ENCODE measurements at regions not wholly inside any gene's neighbourhood (a gene's known extent, or its start where the extent isn't known, plus 50 kb on each side); places are given as distances from the start of the nearest gene placed in this dataset.

DNA sequence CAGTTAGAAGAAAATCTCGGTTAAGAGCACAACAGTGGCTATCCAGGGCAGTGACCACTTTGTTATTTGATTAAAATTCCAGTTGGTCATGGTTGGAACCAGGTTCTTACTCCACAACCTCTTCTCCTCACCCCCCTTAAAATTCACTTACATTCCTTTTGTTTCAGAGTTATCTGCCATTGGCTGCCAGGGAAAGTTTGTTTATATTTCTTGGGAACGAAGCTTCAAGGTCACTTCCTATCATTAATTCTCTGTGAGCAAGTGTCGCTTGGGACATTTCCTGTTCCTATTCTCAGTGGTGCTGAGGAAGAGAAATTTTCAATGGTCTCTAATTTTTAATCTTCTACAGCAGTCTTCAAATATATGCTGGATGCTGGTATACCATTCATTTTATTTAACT is 121.1 kb upstream of the COL21A1 start:
- no peaks in the 10 kb centered on the region for H3K27me3 ChIP-seq (ENCODE audit: control insufficient read depth, insufficient read depth, low read length)
- TF ChIP-seq, protein P1, sequence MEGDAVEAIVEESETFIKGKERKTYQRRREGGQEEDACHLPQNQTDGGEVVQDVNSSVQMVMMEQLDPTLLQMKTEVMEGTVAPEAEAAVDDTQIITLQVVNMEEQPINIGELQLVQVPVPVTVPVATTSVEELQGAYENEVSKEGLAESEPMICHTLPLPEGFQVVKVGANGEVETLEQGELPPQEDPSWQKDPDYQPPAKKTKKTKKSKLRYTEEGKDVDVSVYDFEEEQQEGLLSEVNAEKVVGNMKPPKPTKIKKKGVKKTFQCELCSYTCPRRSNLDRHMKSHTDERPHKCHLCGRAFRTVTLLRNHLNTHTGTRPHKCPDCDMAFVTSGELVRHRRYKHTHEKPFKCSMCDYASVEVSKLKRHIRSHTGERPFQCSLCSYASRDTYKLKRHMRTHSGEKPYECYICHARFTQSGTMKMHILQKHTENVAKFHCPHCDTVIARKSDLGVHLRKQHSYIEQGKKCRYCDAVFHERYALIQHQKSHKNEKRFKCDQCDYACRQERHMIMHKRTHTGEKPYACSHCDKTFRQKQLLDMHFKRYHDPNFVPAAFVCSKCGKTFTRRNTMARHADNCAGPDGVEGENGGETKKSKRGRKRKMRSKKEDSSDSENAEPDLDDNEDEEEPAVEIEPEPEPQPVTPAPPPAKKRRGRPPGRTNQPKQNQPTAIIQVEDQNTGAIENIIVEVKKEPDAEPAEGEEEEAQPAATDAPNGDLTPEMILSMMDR (IDR thresholded peaks at IDR 0.05; ENCODE audit: insufficient read depth, low read length, poor library complexity, severe bottlenecking) = no peak
- H3K4me3 ChIP-seq (ENCODE audit: low read depth, low read length) = no peak overlapping the region
- H3K36me3 ChIP-seq (ENCODE audit: control insufficient read depth, insufficient read depth, low read length) = no peaks in the 10 kb centered on the region
- DNase-seq (ENCODE audit: low read depth) = no peak

DNA sequence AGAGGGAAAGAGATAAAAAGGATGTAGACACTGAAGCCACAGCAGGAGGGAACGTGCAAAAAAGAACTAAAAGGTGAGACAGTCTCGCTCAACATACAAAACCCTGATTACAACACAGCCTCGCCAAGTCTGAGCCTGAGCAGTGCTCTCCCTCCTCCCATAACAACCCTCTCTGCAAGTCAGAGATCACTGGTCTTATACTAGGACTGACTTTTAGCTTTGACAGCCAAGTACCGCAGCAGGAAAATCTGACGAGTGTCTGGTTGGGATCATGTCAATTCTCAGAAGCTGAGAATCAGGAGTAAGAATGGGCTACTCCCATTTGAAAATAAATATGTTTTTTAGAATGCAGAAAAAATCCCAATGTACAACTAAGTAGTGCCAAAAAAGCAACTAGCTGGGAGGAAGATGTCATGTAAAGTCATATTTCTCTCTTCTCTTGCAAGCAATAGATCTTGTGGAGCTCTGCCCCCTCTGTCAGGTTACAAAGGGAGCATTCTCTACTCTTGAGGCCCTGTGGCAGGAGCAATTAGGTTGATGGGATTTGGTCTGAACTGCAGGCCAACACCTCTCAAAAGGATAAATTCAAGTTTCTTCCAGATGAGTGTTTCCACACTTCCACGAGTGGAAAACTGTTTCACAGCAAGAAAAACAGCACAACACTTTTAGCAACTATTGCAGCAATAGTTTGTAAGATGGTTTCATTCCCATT is 118.9 kb upstream of the COL21A1 start:
- TF ChIP-seq, protein P1 (IDR thresholded peaks at IDR 0.05; ENCODE audit: insufficient read depth, low read length, poor library complexity, severe bottlenecking) = no peak
- no peak overlapping the region for H3K4me3 ChIP-seq (ENCODE audit: low read depth, low read length)
- no peaks in the 10 kb centered on the region for H3K36me3 ChIP-seq (ENCODE audit: control insufficient read depth, insufficient read depth, low read length)
- no peak for DNase-seq (ENCODE audit: low read depth)
- H3K27me3 ChIP-seq (ENCODE audit: control insufficient read depth, insufficient read depth, low read length) = no peaks in the 10 kb centered on the region

DNA sequence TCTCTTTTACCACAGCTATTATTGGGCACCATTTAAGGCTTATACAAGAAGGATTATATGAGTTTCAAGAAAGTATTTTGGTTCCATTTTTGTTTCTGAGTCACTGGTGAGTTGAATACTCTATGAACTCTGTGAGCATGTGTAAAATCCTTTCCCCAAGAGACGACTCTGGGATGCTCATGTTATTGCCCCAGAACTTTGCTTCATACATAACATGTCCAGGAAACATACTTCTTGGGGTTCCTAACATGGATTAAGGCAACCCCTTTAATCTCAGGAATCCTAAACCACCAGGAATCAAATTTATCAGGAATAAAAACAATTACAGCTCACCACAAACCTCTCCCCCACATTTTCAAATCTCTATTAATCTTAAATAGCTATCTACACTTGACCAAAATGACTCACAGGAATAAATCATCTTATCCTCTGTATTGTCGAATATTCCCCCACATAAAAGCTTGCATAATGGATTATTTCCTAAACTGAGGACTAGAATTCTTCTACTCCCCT is 117.5 kb upstream of the COL21A1 start:
- TF ChIP-seq, protein P1 (IDR thresholded peaks at IDR 0.05; ENCODE audit: insufficient read depth, low read length, poor library complexity, severe bottlenecking) = no peak
- H3K4me3 ChIP-seq (ENCODE audit: low read depth, low read length) = no peak overlapping the region
- H3K27me3 ChIP-seq (ENCODE audit: control insufficient read depth, insufficient read depth, low read length) = no peaks in the 10 kb centered on the region
- no peak for DNase-seq (ENCODE audit: low read depth)
- H3K36me3 ChIP-seq (ENCODE audit: control insufficient read depth, insufficient read depth, low read length) = no peaks in the 10 kb centered on the region

DNA sequence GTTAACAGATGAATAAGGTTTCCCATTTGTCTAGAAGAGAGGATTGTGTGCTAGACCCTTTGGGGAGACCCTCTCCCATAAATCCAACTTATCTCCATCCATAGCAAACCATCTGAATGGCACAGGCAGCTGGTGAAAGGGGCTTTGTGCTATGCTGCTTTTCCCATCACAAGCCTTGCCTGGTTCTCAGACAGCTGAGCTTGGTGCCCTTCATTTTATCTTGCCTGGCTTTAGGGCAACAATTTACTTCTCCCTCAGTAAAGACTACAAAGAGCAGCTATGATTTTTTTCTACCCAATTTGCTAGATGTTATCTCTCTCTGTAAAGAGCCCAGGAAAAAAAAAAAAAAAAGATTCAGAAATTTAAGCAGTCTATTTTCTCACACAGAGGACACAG is 117.0 kb upstream of the COL21A1 start:
- DNase-seq (ENCODE audit: low read depth) = no peak
- TF ChIP-seq, protein P1 (IDR thresholded peaks at IDR 0.05; ENCODE audit: insufficient read depth, low read length, poor library complexity, severe bottlenecking) = no peak

DNA sequence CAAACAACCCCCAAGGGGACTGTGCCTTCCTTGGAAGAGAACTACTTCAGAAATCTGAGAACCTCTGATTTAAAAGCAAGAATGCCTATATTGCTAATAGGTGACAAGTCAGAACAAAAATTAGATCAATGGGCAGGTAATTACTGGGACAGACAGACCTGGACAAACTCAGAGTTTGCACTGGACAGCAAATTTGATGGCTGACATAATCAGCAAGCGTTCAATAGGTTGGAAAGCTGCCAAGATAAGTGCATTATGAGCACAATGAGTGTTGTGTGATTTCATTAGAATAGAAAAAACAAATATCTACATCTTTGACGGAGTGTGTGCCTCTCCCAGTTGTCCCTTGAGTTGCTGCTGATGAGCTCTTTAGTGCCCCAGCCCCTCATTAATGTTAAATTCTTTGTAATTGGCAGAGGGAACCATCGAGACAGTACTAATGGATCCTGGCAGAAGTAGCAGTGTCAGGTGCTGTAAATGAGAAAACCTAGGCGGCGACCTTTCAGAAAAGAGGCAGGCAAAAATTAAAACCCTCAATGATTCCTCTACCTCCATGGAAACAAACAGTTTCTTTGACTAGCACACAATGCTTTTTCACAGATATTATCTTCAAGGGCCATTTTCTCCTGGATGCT is 116.5 kb upstream of the COL21A1 start:
- Histone ChIP-seq H3K4me3 (ENCODE audit: low read depth, low read length) (no peak overlapping the region), H3K36me3 (ENCODE audit: control insufficient read depth, insufficient read depth, low read length) (no peaks in the 10 kb centered on the region), H3K27me3 (ENCODE audit: control insufficient read depth, insufficient read depth, low read length) (no peaks in the 10 kb centered on the region)
- DNase-seq (ENCODE audit: low read depth) = no peak
- TF ChIP-seq, protein P1 (IDR thresholded peaks at IDR 0.05; ENCODE audit: insufficient read depth, low read length, poor library complexity, severe bottlenecking) = no peak

More for the DNA sequence above, 117.0 kb upstream of the COL21A1 start:
- Histone ChIP-seq H3K36me3 (ENCODE audit: control insufficient read depth, insufficient read depth, low read length) (no peaks in the 10 kb centered on the region), H3K27me3 (ENCODE audit: control insufficient read depth, insufficient read depth, low read length) (no peaks in the 10 kb centered on the region), H3K4me3 (ENCODE audit: low read depth, low read length) (no peak overlapping the region)
